Mesendoderm (in vitro differentiated cells): ENCODE measurements at regions not wholly inside any gene's neighbourhood (a gene's known extent, or its start where the extent isn't known, plus 50 kb on each side); places are given as distances from the start of the nearest gene placed in this dataset.

ENCODE experiments used
- DNase-seq: peaks from one replicate; pipeline ENCODE4 v3.0.0; 2013
- H2AK5ac ChIP-seq: 2 replicates; pipeline ENCODE4 v1.6.1; 2013; ENCODE audit warnings: low read length, inconsistent platforms
- H2BK120ac ChIP-seq: 2 replicates; pipeline ENCODE4 v1.6.1; 2013; ENCODE audit warnings: low read depth, mild to moderate bottlenecking, low read length, moderate library complexity, mixed read lengths
- H2BK15ac ChIP-seq: replicated peaks from 2 replicates; pipeline ENCODE4 v1.6.1; 2013; ENCODE audit warnings: low read depth, mild to moderate bottlenecking, moderate library complexity
- H2BK5ac ChIP-seq: 2 replicates; pipeline ENCODE4 v1.6.1; 2013; ENCODE audit warnings: low read length, inconsistent platforms
- H3K18ac ChIP-seq: 2 replicates; pipeline ENCODE4 v1.6.1; 2013; ENCODE audit warnings: mild to moderate bottlenecking, low read length, mixed read lengths
- H3K23ac ChIP-seq: one replicate; pipeline ENCODE4 v1.6.1; 2013; ENCODE audit warnings: low read length
- H3K27ac ChIP-seq: 2 replicates; pipeline ENCODE4 v1.5.1; 2013; ENCODE audit warnings: low read depth, mild to moderate bottlenecking, inconsistent platforms, low read length, moderate library complexity
- H3K27me3 ChIP-seq: 2 replicates; pipeline ENCODE4 v1.6.1; 2013; ENCODE audit warnings: low read length, control low read depth, mild to moderate bottlenecking, inconsistent platforms; ENCODE audit not compliant: insufficient read depth, poor library complexity
- H3K36me3 ChIP-seq: 2 replicates; pipeline ENCODE4 v1.6.1; 2013; ENCODE audit warnings: low read length, inconsistent platforms; ENCODE audit not compliant: control insufficient read depth, insufficient read depth
- H3K4ac ChIP-seq: one replicate; pipeline ENCODE4 v1.6.1; 2013; ENCODE audit warnings: low read depth, mild to moderate bottlenecking, low read length, moderate library complexity
- H3K4me1 ChIP-seq: 2 replicates; pipeline ENCODE4 v1.6.1; 2013; ENCODE audit warnings: low read depth, low read length, inconsistent platforms; ENCODE audit not compliant: control insufficient read depth
- H3K4me2 ChIP-seq: 2 replicates; pipeline ENCODE4 v1.6.1; 2013; ENCODE audit warnings: low read length
- H3K4me3 ChIP-seq: 2 replicates; pipeline ENCODE4 v1.5.1; 2013; ENCODE audit warnings: mild to moderate bottlenecking, low read length
- H3K56ac ChIP-seq: one replicate; pipeline ENCODE4 v1.6.1; 2013; ENCODE audit warnings: low read length
- H3K79me1 ChIP-seq: 2 replicates; pipeline ENCODE4 v1.6.1; 2013; ENCODE audit warnings: low read length, inconsistent platforms
- H3K79me2 ChIP-seq: 2 replicates; pipeline ENCODE4 v1.6.1; 2013; ENCODE audit warnings: mild to moderate bottlenecking, low read length; ENCODE audit not compliant: control insufficient read depth, insufficient read depth
- H3K9ac ChIP-seq: 2 replicates; pipeline ENCODE4 v1.6.1; 2013; ENCODE audit warnings: low read length, inconsistent platforms
- H4K5ac ChIP-seq: one replicate; pipeline ENCODE4 v1.6.1; 2013; ENCODE audit warnings: low read length
- H4K8ac ChIP-seq: one replicate; pipeline ENCODE4 v1.6.1; 2013; ENCODE audit warnings: low read depth, mild to moderate bottlenecking, control low read depth, low read length, moderate library complexity
- WGBS: extraction: QIAGEN DNeasy Blood & Tissue Kit; methylation state at CpG from one replicate; pipeline ENCODE4 v1.1.7; 2013; ENCODE audit warnings: low lambda C conversion rate, missing lambda C conversion rate; ENCODE audit not compliant: insufficient coverage; ENCODE audit errors: extremely low coverage; 5-methylcytosine and 5-hydroxymethylcytosine counted together

GRCh38 chr4:10204401-10205058 is 87.9 kb upstream of the WDR1 start:
- H3K4me1 ChIP-seq: no peaks in the 10 kb centered on the region
- no peak overlapping the region for H3K18ac ChIP-seq
- H3K79me2 ChIP-seq: no peaks in the 10 kb centered on the region
- no CpG with 5 or more reads among the region's 9 CpGs for WGBS
- no peak overlapping the region for H3K23ac ChIP-seq
- no peak overlapping the region for H3K9ac ChIP-seq
- H2AK5ac ChIP-seq: no peak overlapping the region
- no peak overlapping the region for H2BK120ac ChIP-seq
- H3K27me3 ChIP-seq: no peaks in the 10 kb centered on the region
- no peak for DNase-seq
- no peak overlapping the region for H4K8ac ChIP-seq
- no peak overlapping the region for H3K27ac ChIP-seq
- H2BK5ac ChIP-seq: no peak overlapping the region
- H3K4me2 ChIP-seq: no peak overlapping the region
- H3K56ac ChIP-seq: no peak overlapping the region
- no peak overlapping the region for H2BK15ac ChIP-seq
- H3K36me3 ChIP-seq: no peaks in the 10 kb centered on the region
- no peak overlapping the region for H3K4me3 ChIP-seq
- no peaks in the 10 kb centered on the region for H3K79me1 ChIP-seq
- H4K5ac ChIP-seq: no peak overlapping the region
- H3K4ac ChIP-seq: no peak overlapping the region

GRCh38 chr4:10203851-10204250 is 87.3 kb upstream of the WDR1 start:
- no peak overlapping the region for H3K18ac ChIP-seq
- H3K4me3 ChIP-seq: no peak overlapping the region
- H2AK5ac ChIP-seq: no peak overlapping the region
- no peak overlapping the region for H3K4me2 ChIP-seq
- H3K36me3 ChIP-seq: no peaks in the 10 kb centered on the region
- no peaks in the 10 kb centered on the region for H3K79me1 ChIP-seq
- H3K27me3 ChIP-seq: no peaks in the 10 kb centered on the region
- H4K8ac ChIP-seq: no peak overlapping the region
- no peak overlapping the region for H2BK5ac ChIP-seq
- no peak overlapping the region for H3K4ac ChIP-seq
- no peak overlapping the region for H4K5ac ChIP-seq
- H3K9ac ChIP-seq: no peak overlapping the region
- no CpG with 5 or more reads among the region's 3 CpGs for WGBS
- H2BK15ac ChIP-seq: no peak overlapping the region
- H3K23ac ChIP-seq: no peak overlapping the region
- H3K79me2 ChIP-seq: no peaks in the 10 kb centered on the region
- H3K4me1 ChIP-seq: no peaks in the 10 kb centered on the region
- H2BK120ac ChIP-seq: no peak overlapping the region
- H3K56ac ChIP-seq: no peak overlapping the region
- no peak for DNase-seq
- no peak overlapping the region for H3K27ac ChIP-seq

GRCh38 chr4:10201381-10202223 is 85.0 kb upstream of the WDR1 start:
- H3K27ac ChIP-seq: no peak overlapping the region
- H3K27me3 ChIP-seq: no peaks in the 10 kb centered on the region
- no peaks in the 10 kb centered on the region for H3K79me1 ChIP-seq
- H3K4me2 ChIP-seq: no peak overlapping the region
- H3K36me3 ChIP-seq: no peaks in the 10 kb centered on the region
- no peak overlapping the region for H3K18ac ChIP-seq
- H3K23ac ChIP-seq: no peak overlapping the region
- no peak overlapping the region for H2BK15ac ChIP-seq
- H4K8ac ChIP-seq: no peak overlapping the region
- no peak overlapping the region for H3K4me3 ChIP-seq
- no peak overlapping the region for H3K9ac ChIP-seq
- H3K4me1 ChIP-seq: no peaks in the 10 kb centered on the region
- H3K4ac ChIP-seq: no peak overlapping the region
- H2BK120ac ChIP-seq: no peak overlapping the region
- H3K79me2 ChIP-seq: no peaks in the 10 kb centered on the region
- H4K5ac ChIP-seq: no peak overlapping the region
- H3K56ac ChIP-seq: no peak overlapping the region
- no peak overlapping the region for H2BK5ac ChIP-seq
- no peak for DNase-seq
- no CpG with 5 or more reads among the region's 4 CpGs for WGBS
- no peak overlapping the region for H2AK5ac ChIP-seq

- no peak overlapping the region for H2BK15ac ChIP-seq
- DNase-seq: no peak
- no peak overlapping the region for H3K27ac ChIP-seq
- no peaks in the 10 kb centered on the region for H3K4me1 ChIP-seq
- no peaks in the 10 kb centered on the region for H3K27me3 ChIP-seq
- no CpG with 5 or more reads among the region's 3 CpGs for WGBS
- no peak overlapping the region for H2AK5ac ChIP-seq
- H3K36me3 ChIP-seq: no peaks in the 10 kb centered on the region
- H3K9ac ChIP-seq: no peak overlapping the region
- no peak overlapping the region for H4K5ac ChIP-seq
- no peak overlapping the region for H3K23ac ChIP-seq
- H2BK120ac ChIP-seq: no peak overlapping the region
- no peak overlapping the region for H3K4me2 ChIP-seq
- H3K4me3 ChIP-seq: no peak overlapping the region
- no peaks in the 10 kb centered on the region for H3K79me1 ChIP-seq
- no peak overlapping the region for H3K18ac ChIP-seq
- no peak overlapping the region for H3K56ac ChIP-seq
- H3K4ac ChIP-seq: no peak overlapping the region
- H4K8ac ChIP-seq: no peak overlapping the region
- H3K79me2 ChIP-seq: no peaks in the 10 kb centered on the region
- H2BK5ac ChIP-seq: no peak overlapping the region
Measured at GRCh38 chr4:10200869-10201268, 84.3 kb upstream of the WDR1 start.

GRCh38 chr4:10198365-10198764 is 81.8 kb upstream of the WDR1 start:
- peak; percentile 10 for DNase-seq
- no CpG with 5 or more reads among the region's 6 CpGs for WGBS
- no peaks in the 10 kb centered on the region for H3K79me2 ChIP-seq

More at GRCh38 chr4:10198365-10198764, 81.8 kb upstream of the WDR1 start:
- H4K8ac ChIP-seq: no peak overlapping the region
- no peak overlapping the region for H3K56ac ChIP-seq
- H2BK5ac ChIP-seq: no peak overlapping the region
- no peaks in the 10 kb centered on the region for H3K36me3 ChIP-seq
- H3K4me3 ChIP-seq: no peak overlapping the region
- no peak overlapping the region for H3K9ac ChIP-seq
- no peak overlapping the region for H3K27ac ChIP-seq
- no peak overlapping the region for H2BK15ac ChIP-seq
- no peak overlapping the region for H4K5ac ChIP-seq
- H2BK120ac ChIP-seq: no peak overlapping the region
- no peak overlapping the region for H3K4me2 ChIP-seq
- H3K4me1 ChIP-seq: no peaks in the 10 kb centered on the region
- no peak overlapping the region for H3K23ac ChIP-seq
- no peak overlapping the region for H2AK5ac ChIP-seq
- no peaks in the 10 kb centered on the region for H3K79me1 ChIP-seq
- H3K4ac ChIP-seq: no peak overlapping the region
- H3K18ac ChIP-seq: no peak overlapping the region
- no peaks in the 10 kb centered on the region for H3K27me3 ChIP-seq
